WERI-Rb-1 (cell line): ENCODE measurements at regions not wholly inside any gene's neighbourhood (a gene's known extent, or its start where the extent isn't known, plus 50 kb on each side); places are given as distances from the start of the nearest gene placed in this dataset.

Experiments used
- DNase-seq: peaks from one replicate; pipeline ENCODE4 v3.0.0-alpha.2; 2020
- H3K27ac ChIP-seq: fragments of 250-450 bp; sonication (Bioruptor Pico); 2 replicates; pipeline ENCODE4 v1.5.1; 2020; ENCODE audit warnings: mild to moderate bottlenecking, moderate library complexity
- H3K27me3 ChIP-seq: fragments of 250-450 bp; sonication (Bioruptor Pico); 2 replicates; pipeline ENCODE4 v1.5.1; 2021; ENCODE audit warnings: mild to moderate bottlenecking, low read depth, moderate library complexity; ENCODE audit not compliant: insufficient read depth, severe bottlenecking
- H3K36me3 ChIP-seq: fragments of 250-450 bp; sonication (Bioruptor Pico); 2 replicates; pipeline ENCODE4 v1.5.1; 2020; ENCODE audit warnings: mild to moderate bottlenecking, moderate library complexity
- H3K4me3 ChIP-seq: 2 replicates; pipeline ENCODE4 v1.5.1; 2011; ENCODE audit warnings: low read depth, mild to moderate bottlenecking, control low read depth, low read length
- H3K9me3 ChIP-seq: fragments of 250-450 bp; sonication (Bioruptor Pico); 2 replicates; pipeline ENCODE4 v1.5.1; 2021; ENCODE audit warnings: mild to moderate bottlenecking, moderate library complexity; ENCODE audit not compliant: severe bottlenecking
- CTCF ChIP-seq: IDR thresholded peaks from 2 replicates; pipeline ENCODE4 v1.5.1; 2011; ENCODE audit warnings: low read depth, mild to moderate bottlenecking, control low read depth, inconsistent platforms, low read length

GRCh38 chr18:24669015-24669414 is 208.6 kb downstream of the HRH4 start:
- H3K4me3 ChIP-seq: no peak overlapping the region
- no peak for TF ChIP-seq CTCF
- H3K27me3 ChIP-seq: no peaks in the 10 kb centered on the region
- H3K27ac ChIP-seq: no peak overlapping the region
- DNase-seq: no peak
- H3K36me3 ChIP-seq: no peaks in the 10 kb centered on the region
- H3K9me3 ChIP-seq: no peaks in the 10 kb centered on the region

- no peak overlapping the region for H3K4me3 ChIP-seq
- no peak for DNase-seq
- H3K36me3 ChIP-seq: no peaks in the 10 kb centered on the region
- no peak for TF ChIP-seq CTCF
- H3K27me3 ChIP-seq: no peaks in the 10 kb centered on the region
- H3K27ac ChIP-seq: no peak overlapping the region
- H3K9me3 ChIP-seq: no peaks in the 10 kb centered on the region
Observed at GRCh38 chr18:24669502-24669901, 209.1 kb downstream of the HRH4 start.

- Histone ChIP-seq H3K4me3 (no peak overlapping the region), H3K9me3 (no peaks in the 10 kb centered on the region), H3K27me3 (no peaks in the 10 kb centered on the region), H3K36me3 (no peaks in the 10 kb centered on the region), H3K27ac (no peak overlapping the region)
- DNase-seq: peak; percentile 29
- peak; percentile 42 for TF ChIP-seq CTCF
Observed at GRCh38 chr18:24672165-24672941, 211.9 kb downstream of the HRH4 start.

- no peak for DNase-seq
- H3K36me3 ChIP-seq: no peaks in the 10 kb centered on the region
- no peaks in the 10 kb centered on the region for H3K27me3 ChIP-seq
- H3K27ac ChIP-seq: no peak overlapping the region
- TF ChIP-seq CTCF: no peak
- no peaks in the 10 kb centered on the region for H3K9me3 ChIP-seq
- H3K4me3 ChIP-seq: no peak overlapping the region
Observed at GRCh38 chr18:24674200-24674599, 213.8 kb downstream of the HRH4 start.

GRCh38 chr18:24674605-24675004 is 214.2 kb downstream of the HRH4 start:
- no peak overlapping the region for H3K4me3 ChIP-seq
- no peaks in the 10 kb centered on the region for H3K27me3 ChIP-seq
- no peak overlapping the region for H3K27ac ChIP-seq
- no peaks in the 10 kb centered on the region for H3K9me3 ChIP-seq
- no peaks in the 10 kb centered on the region for H3K36me3 ChIP-seq
- no peak for DNase-seq
- TF ChIP-seq CTCF: no peak

- H3K4me3 ChIP-seq: no peak overlapping the region
- no peaks in the 10 kb centered on the region for H3K36me3 ChIP-seq
- no peak for TF ChIP-seq CTCF
- no peak overlapping the region for H3K27ac ChIP-seq
- no peak for DNase-seq
- no peaks in the 10 kb centered on the region for H3K27me3 ChIP-seq
- H3K9me3 ChIP-seq: no peaks in the 10 kb centered on the region
Observed at GRCh38 chr18:24677011-24677410, 216.6 kb downstream of the HRH4 start.
